OCI-LY7 (cell line): ENCODE measurements at regions not wholly inside any gene's neighbourhood (a gene's known extent, or its start where the extent isn't known, plus 50 kb on each side); places are given as distances from the start of the nearest gene placed in this dataset.

Source experiments
- BruUV-seq: library from RNA; stranded (reverse); fragments of 400-500 nt; replicated peaks from 2 replicates; lab custom pipeline; 2021; lab: Mats Ljungman, UMichigan
- CTCF ChIA-PET: fragments of 300-600 bp; sonication (Branson Sonifier 250); formaldehyde crosslinking; loops from one replicate; lab custom pipeline; 2022; ENCODE audit warnings: antibody characterized with exemption; ENCODE audit not compliant: unreplicated experiment; lab: Charles Lee
- POLR2A ChIA-PET: fragments of 300-600 bp; sonication (Branson Sonifier 250); formaldehyde crosslinking; loops from one replicate; lab custom pipeline; 2022; ENCODE audit warnings: antibody characterized with exemption; lab: Charles Lee
- DNase-seq: peaks from one replicate; pipeline ENCODE4 v3.0.0-alpha.2; 2015; ENCODE audit warnings: low spot score
- H2AFZ ChIP-seq: fragments of 200-600 bp; sonication (generic), shearing (Covaris generic); 2 replicates; pipeline ENCODE4 v1.6.1; 2014; ENCODE audit warnings: mild to moderate bottlenecking, antibody characterized with exemption, low read length, moderate library complexity
- H3K27ac ChIP-seq: fragments of 200-600 bp; sonication (generic); 2 replicates; pipeline ENCODE4 v1.5.1; 2014; ENCODE audit warnings: mixed run types, low read depth, mild to moderate bottlenecking, moderate library complexity, low read length, inconsistent platforms; ENCODE audit not compliant: poor library complexity, severe bottlenecking
- H3K36me3 ChIP-seq: fragments of 200-600 bp; sonication (generic); 2 replicates; pipeline ENCODE4 v1.6.1; 2014; ENCODE audit warnings: mild to moderate bottlenecking, antibody characterized with exemption, low read length, moderate library complexity, mixed read lengths; ENCODE audit not compliant: insufficient read depth
- H3K4me1 ChIP-seq: fragments of 200-600 bp; sonication (generic); 2 replicates; pipeline ENCODE4 v1.5.1; 2014; ENCODE audit warnings: mild to moderate bottlenecking, low read length; ENCODE audit not compliant: insufficient read depth, poor library complexity, severe bottlenecking
- H3K4me2 ChIP-seq: fragments of 200-600 bp; sonication (generic); 2 replicates; pipeline ENCODE4 v1.6.1; 2014; ENCODE audit warnings: mild to moderate bottlenecking, low read length
- H3K4me3 ChIP-seq: fragments of 200-600 bp; sonication (generic); 2 replicates; pipeline ENCODE4 v1.5.1; 2014; ENCODE audit warnings: mild to moderate bottlenecking, low read depth, low read length; ENCODE audit not compliant: poor library complexity, severe bottlenecking
- H3K79me2 ChIP-seq: fragments of 200-600 bp; sonication (generic); 2 replicates; pipeline ENCODE4 v1.6.1; 2016; ENCODE audit warnings: low read depth, mild to moderate bottlenecking, low read length, moderate library complexity, mixed read lengths; ENCODE audit not compliant: insufficient read depth
- H3K9me2 ChIP-seq: fragments of 200-600 bp; sonication (generic); 2 replicates; pipeline ENCODE4 v1.6.1; 2016; ENCODE audit warnings: mild to moderate bottlenecking, low read length, mixed read lengths; ENCODE audit not compliant: insufficient read depth
- H3K9me3 ChIP-seq: fragments of 200-600 bp; sonication (generic); 2 replicates; pipeline ENCODE4 v1.6.1; 2014; ENCODE audit warnings: mild to moderate bottlenecking, mixed run types, low read length, mixed read lengths
- H4K20me1 ChIP-seq: fragments of 200-600 bp; sonication (generic); 2 replicates; pipeline ENCODE4 v1.6.1; 2014; ENCODE audit warnings: mild to moderate bottlenecking, antibody characterized with exemption, low read length, moderate library complexity, mixed read lengths; ENCODE audit not compliant: insufficient read depth
- CTCF ChIP-seq: fragments of 200-600 bp; sonication (generic); conservative IDR thresholded peaks from 2 replicates; pipeline ENCODE4 v1.5.1; 2014; ENCODE audit warnings: mild to moderate bottlenecking, antibody characterized with exemption, low read length, moderate library complexity, mixed read lengths
- EZH2phosphoT487 ChIP-seq: fragments of 200-600 bp; sonication (generic); IDR thresholded peaks from 2 replicates; pipeline ENCODE4 v1.6.1; 2018; ENCODE audit warnings: low read depth, borderline replicate concordance, mild to moderate bottlenecking, mixed run types, antibody characterized with exemption, low read length, moderate library complexity, mixed read lengths
- intact Hi-C: fragments of 100-400 bp; cut with micrococcal nuclease; formaldehyde crosslinking; loops from one replicate; pipeline ENCODE4 v1.10.0; 2022; ENCODE audit not compliant: unreplicated experiment

GRCh38 chr2:187250137-187250536 is 197.9 kb downstream of the CALCRL start:
- ChIA-PET CTCF (no interaction called here), POLR2A (no interaction called here)
- no peak for DNase-seq
- no TSS peak for BruUV-seq
- Histone ChIP-seq H3K36me3 (no peaks in the 10 kb centered on the region), H3K9me2 (no peaks in the 10 kb centered on the region), H3K9me3 (no peaks in the 10 kb centered on the region), H4K20me1 (no peaks in the 10 kb centered on the region), H3K4me1 (no peaks in the 10 kb centered on the region), H3K27ac (no peak overlapping the region), H2AFZ (no peak overlapping the region), H3K79me2 (no peaks in the 10 kb centered on the region), H3K4me3 (no peak overlapping the region), H3K4me2 (no peak overlapping the region)
- TF ChIP-seq EZH2phosphoT487 = no peak
- no peak for TF ChIP-seq CTCF
- intact Hi-C loops = no loop called here

GRCh38 chr2:187233811-187234210 is 214.2 kb downstream of the CALCRL start:
- CTCF ChIA-PET = no interaction called here
- H3K4me2 ChIP-seq = no peak overlapping the region
- BruUV-seq = no TSS peak

GRCh38 chr2:187232749-187233148 is 215.3 kb downstream of the CALCRL start:
- no peak overlapping the region for H3K4me3 ChIP-seq
- ChIA-PET CTCF (no interaction called here), POLR2A (no interaction called here)
- H3K4me1 ChIP-seq = no peaks in the 10 kb centered on the region
- H3K9me2 ChIP-seq = no peaks in the 10 kb centered on the region
- TF ChIP-seq CTCF (no peak), EZH2phosphoT487 (no peak)
- no peak overlapping the region for H2AFZ ChIP-seq
- no peak for DNase-seq
- no peaks in the 10 kb centered on the region for H3K79me2 ChIP-seq
- H4K20me1 ChIP-seq = no peaks in the 10 kb centered on the region
- no peaks in the 10 kb centered on the region for H3K9me3 ChIP-seq
- no peak overlapping the region for H3K27ac ChIP-seq
- H3K36me3 ChIP-seq = no peaks in the 10 kb centered on the region
- no TSS peak for BruUV-seq
- intact Hi-C loops = no loop called here
- H3K4me2 ChIP-seq = no peak overlapping the region

More at GRCh38 chr2:187233811-187234210, 214.2 kb downstream of the CALCRL start:
- H3K4me3 ChIP-seq = no peak overlapping the region
- H3K4me1 ChIP-seq = no peaks in the 10 kb centered on the region
- no peak for DNase-seq
- H3K36me3 ChIP-seq = no peaks in the 10 kb centered on the region
- POLR2A ChIA-PET = no interaction called here
- no peaks in the 10 kb centered on the region for H3K9me2 ChIP-seq
- no peaks in the 10 kb centered on the region for H3K9me3 ChIP-seq
- H4K20me1 ChIP-seq = no peaks in the 10 kb centered on the region
- H2AFZ ChIP-seq = no peak overlapping the region
- TF ChIP-seq EZH2phosphoT487 = no peak
- TF ChIP-seq CTCF = no peak
- intact Hi-C loops = no loop called here
- H3K79me2 ChIP-seq = no peaks in the 10 kb centered on the region
- no peak overlapping the region for H3K27ac ChIP-seq
